ENCODE measurements at regions not wholly inside any gene's neighbourhood (a gene's known extent, or its start where the extent isn't known, plus 50 kb on each side); places are given as distances from the start of the nearest gene placed in this dataset.

DNA sequence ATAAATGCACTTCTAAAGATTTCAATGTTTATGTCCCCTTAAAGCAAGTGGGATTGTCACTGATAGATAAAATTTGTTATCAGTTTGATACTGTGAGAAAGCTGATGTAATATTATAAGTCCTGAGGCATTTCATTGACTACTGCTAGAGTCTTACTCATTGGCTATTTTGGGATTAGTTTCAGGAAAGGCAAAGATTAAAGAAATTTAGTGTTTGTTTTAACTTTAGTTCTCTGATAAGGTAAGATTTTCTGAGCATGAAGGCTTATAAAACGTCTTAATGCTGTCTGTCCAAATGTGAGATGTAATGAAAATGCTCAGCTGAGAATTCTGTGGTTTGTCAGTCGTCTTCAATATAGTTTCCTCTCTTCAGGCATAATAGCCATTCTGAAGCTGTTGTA lies 886.4 kb upstream of the CDH2 start:
- TF ChIP-seq, protein P1, sequence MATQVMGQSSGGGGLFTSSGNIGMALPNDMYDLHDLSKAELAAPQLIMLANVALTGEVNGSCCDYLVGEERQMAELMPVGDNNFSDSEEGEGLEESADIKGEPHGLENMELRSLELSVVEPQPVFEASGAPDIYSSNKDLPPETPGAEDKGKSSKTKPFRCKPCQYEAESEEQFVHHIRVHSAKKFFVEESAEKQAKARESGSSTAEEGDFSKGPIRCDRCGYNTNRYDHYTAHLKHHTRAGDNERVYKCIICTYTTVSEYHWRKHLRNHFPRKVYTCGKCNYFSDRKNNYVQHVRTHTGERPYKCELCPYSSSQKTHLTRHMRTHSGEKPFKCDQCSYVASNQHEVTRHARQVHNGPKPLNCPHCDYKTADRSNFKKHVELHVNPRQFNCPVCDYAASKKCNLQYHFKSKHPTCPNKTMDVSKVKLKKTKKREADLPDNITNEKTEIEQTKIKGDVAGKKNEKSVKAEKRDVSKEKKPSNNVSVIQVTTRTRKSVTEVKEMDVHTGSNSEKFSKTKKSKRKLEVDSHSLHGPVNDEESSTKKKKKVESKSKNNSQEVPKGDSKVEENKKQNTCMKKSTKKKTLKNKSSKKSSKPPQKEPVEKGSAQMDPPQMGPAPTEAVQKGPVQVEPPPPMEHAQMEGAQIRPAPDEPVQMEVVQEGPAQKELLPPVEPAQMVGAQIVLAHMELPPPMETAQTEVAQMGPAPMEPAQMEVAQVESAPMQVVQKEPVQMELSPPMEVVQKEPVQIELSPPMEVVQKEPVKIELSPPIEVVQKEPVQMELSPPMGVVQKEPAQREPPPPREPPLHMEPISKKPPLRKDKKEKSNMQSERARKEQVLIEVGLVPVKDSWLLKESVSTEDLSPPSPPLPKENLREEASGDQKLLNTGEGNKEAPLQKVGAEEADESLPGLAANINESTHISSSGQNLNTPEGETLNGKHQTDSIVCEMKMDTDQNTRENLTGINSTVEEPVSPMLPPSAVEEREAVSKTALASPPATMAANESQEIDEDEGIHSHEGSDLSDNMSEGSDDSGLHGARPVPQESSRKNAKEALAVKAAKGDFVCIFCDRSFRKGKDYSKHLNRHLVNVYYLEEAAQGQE (IDR thresholded peaks at IDR 0.05) = no peak
- TF ChIP-seq POLR2A (IDR thresholded peaks at IDR 0.05; ENCODE audit: low read length) (no peak), MYC (IDR thresholded peaks at IDR 0.05; ENCODE audit: borderline replicate concordance, low read length) (no peak), ZNF302 (CRISPR knock-in tag; IDR thresholded peaks at IDR 0.05) (no peak), CEBPB (IDR thresholded peaks at IDR 0.05) (no peak), BHLHE40 (IDR thresholded peaks at IDR 0.05; ENCODE audit: low read depth, low read length) (no peak), RCOR1 (IDR thresholded peaks at IDR 0.05; ENCODE audit: low read depth, low read length) (no peak), NR3C1 (IDR thresholded peaks at IDR 0.05) (no peak), ZC3H11A (IDR thresholded peaks at IDR 0.05) (no peak), RFX5 (IDR thresholded peaks at IDR 0.05) (no peak), KDM1A (IDR thresholded peaks at IDR 0.05; ENCODE audit: low read depth) (no peak)
- TF ChIP-seq, protein P2, sequence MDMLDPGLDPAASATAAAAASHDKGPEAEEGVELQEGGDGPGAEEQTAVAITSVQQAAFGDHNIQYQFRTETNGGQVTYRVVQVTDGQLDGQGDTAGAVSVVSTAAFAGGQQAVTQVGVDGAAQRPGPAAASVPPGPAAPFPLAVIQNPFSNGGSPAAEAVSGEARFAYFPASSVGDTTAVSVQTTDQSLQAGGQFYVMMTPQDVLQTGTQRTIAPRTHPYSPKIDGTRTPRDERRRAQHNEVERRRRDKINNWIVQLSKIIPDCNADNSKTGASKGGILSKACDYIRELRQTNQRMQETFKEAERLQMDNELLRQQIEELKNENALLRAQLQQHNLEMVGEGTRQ (IDR thresholded peaks at IDR 0.05) = no peak
- TF ChIP-seq, protein P3, sequence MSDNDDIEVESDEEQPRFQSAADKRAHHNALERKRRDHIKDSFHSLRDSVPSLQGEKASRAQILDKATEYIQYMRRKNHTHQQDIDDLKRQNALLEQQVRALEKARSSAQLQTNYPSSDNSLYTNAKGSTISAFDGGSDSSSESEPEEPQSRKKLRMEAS (IDR thresholded peaks at IDR 0.05) = no peak
- TF ChIP-seq, protein P4, sequence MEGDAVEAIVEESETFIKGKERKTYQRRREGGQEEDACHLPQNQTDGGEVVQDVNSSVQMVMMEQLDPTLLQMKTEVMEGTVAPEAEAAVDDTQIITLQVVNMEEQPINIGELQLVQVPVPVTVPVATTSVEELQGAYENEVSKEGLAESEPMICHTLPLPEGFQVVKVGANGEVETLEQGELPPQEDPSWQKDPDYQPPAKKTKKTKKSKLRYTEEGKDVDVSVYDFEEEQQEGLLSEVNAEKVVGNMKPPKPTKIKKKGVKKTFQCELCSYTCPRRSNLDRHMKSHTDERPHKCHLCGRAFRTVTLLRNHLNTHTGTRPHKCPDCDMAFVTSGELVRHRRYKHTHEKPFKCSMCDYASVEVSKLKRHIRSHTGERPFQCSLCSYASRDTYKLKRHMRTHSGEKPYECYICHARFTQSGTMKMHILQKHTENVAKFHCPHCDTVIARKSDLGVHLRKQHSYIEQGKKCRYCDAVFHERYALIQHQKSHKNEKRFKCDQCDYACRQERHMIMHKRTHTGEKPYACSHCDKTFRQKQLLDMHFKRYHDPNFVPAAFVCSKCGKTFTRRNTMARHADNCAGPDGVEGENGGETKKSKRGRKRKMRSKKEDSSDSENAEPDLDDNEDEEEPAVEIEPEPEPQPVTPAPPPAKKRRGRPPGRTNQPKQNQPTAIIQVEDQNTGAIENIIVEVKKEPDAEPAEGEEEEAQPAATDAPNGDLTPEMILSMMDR (IDR thresholded peaks at IDR 0.05) = no peak
